Uterus (tissue), 2 donors: ENCODE measurements at regions not wholly inside any gene's neighbourhood (a gene's known extent, or its start where the extent isn't known, plus 50 kb on each side); places are given as distances from the start of the nearest gene placed in this dataset.

ENCODE experiments used
- CTCF ChIP-seq, 4 experiments: fragments of 200-600 bp in 2 of 4; fragments of 450-650 bp in 2 of 4; sonication (generic) in 2 of 4; IDR thresholded peaks; one replicate each; pipeline ENCODE4 v1.5.1; 2016 to 2019; ENCODE audit warnings: antibody characterized with exemption in 4 of 4, mild to moderate bottlenecking in 2 of 4, moderate library complexity in 1 of 4
- POLR2A ChIP-seq, 2 donors: fragments of 450-650 bp; IDR thresholded peaks; one replicate each; pipeline ENCODE4 v1.6.1; 2016; ENCODE audit warnings: antibody characterized with exemption in 2 of 2, mild to moderate bottlenecking in 1 of 2, moderate library complexity in 1 of 2

- no peak for TF ChIP-seq POLR2A (IDR thresholded peaks at IDR 0.05)
- no peak for TF ChIP-seq CTCF (IDR thresholded peaks at IDR 0.05)
Observed at GRCh38 chr15:77744398-77744797, 111.7 kb upstream of the LINGO1 start.
